ENCODE measurements at regions not wholly inside any gene's neighbourhood (a gene's known extent, or its start where the extent isn't known, plus 50 kb on each side); places are given as distances from the start of the nearest gene placed in this dataset.
"Not testable (repeated sequence)": the region's sequence is repeated elsewhere in the genome, so short reads cannot be mapped to it uniquely, and the experiment has no call there.

DNA sequence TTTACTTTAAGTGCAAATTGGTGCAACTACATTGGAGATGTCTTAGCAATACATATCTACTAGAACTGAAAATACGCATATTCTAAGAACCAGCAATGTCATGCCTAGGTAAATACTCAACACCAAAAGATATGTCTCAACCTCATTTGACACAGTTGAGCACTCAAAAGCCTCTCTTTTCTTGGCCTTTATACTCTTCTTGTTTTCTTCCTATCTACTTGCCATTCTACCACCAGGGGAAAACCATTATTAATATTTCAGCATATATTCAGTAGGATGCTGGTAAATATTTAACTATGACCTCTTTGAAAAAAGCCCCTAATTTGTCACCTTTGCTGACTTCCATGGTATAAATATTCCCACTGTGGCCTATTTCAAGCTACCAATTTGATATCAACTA lies 443.8 kb downstream of the LRRC70 start:
- TF ChIP-seq, protein P1, sequence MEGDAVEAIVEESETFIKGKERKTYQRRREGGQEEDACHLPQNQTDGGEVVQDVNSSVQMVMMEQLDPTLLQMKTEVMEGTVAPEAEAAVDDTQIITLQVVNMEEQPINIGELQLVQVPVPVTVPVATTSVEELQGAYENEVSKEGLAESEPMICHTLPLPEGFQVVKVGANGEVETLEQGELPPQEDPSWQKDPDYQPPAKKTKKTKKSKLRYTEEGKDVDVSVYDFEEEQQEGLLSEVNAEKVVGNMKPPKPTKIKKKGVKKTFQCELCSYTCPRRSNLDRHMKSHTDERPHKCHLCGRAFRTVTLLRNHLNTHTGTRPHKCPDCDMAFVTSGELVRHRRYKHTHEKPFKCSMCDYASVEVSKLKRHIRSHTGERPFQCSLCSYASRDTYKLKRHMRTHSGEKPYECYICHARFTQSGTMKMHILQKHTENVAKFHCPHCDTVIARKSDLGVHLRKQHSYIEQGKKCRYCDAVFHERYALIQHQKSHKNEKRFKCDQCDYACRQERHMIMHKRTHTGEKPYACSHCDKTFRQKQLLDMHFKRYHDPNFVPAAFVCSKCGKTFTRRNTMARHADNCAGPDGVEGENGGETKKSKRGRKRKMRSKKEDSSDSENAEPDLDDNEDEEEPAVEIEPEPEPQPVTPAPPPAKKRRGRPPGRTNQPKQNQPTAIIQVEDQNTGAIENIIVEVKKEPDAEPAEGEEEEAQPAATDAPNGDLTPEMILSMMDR (IDR thresholded peaks at IDR 0.05; ENCODE audit: insufficient read depth, missing control alignments), result no peak
- DNase-seq (ENCODE audit: insufficient read length, low spot score) (no peak), FAIRE-seq (no peak)

DNA sequence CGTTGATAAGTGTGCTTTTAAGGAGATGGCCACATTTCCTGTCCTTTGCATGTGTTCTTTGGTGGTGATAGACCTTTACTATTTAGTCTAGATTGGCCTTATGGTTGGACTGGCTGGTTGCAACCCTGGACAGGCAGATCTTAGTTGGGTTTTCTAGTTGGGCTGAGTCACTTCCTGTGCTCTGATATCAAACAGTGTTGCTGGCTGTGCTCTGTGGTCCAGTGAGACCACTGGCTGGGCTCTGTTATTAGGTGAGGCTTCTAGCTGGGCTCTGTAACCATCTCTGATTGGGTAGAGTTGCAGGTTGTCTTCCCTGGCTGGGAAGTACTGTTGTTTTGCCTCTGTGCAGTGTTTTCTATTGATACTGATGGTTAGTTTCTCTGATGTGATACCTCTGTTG lies 432.5 kb downstream of the LRRC70 start:
- no peak for FAIRE-seq
- no peak for DNase-seq (ENCODE audit: insufficient read length, low spot score)

DNA sequence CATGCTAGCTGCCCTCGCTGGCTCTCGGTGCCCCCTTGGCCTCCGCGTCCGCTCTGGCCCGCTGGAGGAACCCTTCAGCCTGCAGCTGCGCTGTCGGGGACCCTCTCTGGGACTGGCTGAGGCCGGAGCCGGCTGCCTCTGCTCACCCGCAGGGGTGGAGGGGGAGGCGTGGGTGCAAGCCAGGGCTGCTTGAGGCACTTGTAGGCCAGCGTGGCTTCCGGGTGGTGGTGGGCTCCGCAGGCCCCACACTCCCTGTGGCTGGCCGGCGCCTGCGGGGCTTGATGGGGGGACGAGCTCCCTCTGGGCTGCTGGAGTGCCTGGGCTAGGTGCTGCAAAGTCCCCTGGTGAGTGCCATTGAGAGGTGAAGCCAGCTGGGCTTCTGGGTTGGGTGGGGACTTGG lies 429.6 kb downstream of the LRRC70 start:
- DNase-seq (ENCODE audit: insufficient read length, low spot score), result no peak
- no peak for FAIRE-seq
- TF ChIP-seq, protein P1 (IDR thresholded peaks at IDR 0.05; ENCODE audit: insufficient read depth, missing control alignments), result no peak

More for the DNA sequence above, 432.5 kb downstream of the LRRC70 start:
- TF ChIP-seq, protein P1 (IDR thresholded peaks at IDR 0.05; ENCODE audit: insufficient read depth, missing control alignments), result no peak

DNA sequence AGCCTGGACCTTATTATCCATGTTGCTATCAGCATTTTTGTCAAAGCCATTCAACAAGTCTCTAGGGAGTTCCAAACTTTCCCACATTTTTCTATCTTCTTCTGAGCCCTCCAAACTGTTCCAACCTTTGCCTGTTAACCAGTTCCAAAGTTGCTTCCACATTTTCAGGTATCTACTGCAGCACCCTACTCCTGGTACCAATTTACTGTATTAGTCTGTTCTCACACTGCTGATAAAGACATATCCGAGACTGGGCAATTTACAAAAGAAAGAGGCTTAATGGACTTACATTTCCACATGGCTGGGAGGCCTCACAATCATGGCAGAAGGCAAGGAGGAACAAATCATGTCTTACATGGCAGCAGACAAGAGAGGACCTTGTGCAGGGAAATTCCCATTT lies 416.2 kb downstream of the LRRC70 start:
- not testable (repeated sequence) for FAIRE-seq; DNase-seq (ENCODE audit: insufficient read length, low spot score)

DNA sequence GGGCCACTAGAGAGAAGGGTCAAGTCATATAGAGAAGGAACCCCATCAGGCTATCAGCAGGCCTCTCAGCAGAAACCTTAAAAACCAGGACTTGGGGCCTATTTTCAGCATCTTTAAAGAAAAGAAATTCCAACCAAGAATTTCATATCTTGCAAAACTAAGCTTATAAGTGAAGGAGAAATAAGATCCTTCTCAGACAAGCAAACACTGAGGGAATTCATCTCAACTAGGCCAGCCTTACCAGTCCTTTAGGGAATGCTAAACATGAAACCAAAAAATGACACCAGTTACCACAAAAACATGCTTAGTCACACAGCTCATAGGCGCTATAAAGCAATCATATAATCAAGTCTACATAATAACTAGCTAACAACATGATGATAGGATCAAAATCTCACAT lies 407.1 kb downstream of the LRRC70 start:
- TF ChIP-seq, protein P1 (IDR thresholded peaks at IDR 0.05; ENCODE audit: insufficient read depth, missing control alignments), result no peak
- FAIRE-seq, result no peak
- DNase-seq (ENCODE audit: insufficient read length, low spot score), result no peak

DNA sequence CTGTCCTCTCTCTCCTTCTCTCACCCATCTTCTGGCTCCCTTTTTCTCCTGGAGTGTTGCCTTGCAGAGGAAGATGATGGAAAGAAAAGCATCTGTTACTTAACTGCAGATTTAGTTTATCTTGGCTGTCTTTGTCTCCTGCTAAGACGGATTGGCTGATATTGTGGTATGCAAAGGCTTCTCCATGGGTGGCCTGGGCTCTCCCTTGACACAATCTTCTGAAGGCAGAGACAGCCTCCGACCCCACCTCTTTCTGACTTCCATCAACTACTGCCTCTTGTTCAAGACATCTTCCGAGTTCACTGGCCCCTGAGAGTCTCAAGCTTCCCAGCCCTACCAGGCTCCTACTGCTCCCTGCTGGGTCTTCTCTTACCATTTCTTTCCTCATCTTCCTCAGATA lies 403.7 kb downstream of the LRRC70 start:
- FAIRE-seq (no peak), DNase-seq (ENCODE audit: insufficient read length, low spot score) (no peak)
- TF ChIP-seq, protein P1 (IDR thresholded peaks at IDR 0.05; ENCODE audit: insufficient read depth, missing control alignments), result no peak

DNA sequence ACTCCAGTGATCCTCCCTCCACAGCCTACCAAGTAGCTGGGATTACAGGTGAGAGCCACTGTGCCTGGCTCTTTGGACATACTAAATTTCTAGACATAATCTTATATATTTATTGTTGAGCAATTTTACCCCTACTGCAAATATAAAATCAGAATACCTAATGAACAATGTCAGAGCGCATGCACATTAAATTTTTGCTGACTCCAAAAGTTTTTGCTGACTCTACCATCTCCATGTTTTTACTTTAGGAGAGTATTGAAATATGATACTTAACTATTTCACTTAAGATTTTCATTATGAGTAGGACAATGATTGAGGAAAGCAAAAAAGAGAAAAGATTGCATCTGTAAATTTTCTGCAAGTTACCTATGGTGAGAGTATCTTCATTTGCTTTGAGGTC lies 402.3 kb downstream of the LRRC70 start:
- no peak for FAIRE-seq
- no peak for DNase-seq (ENCODE audit: insufficient read length, low spot score)
- TF ChIP-seq, protein P1 (IDR thresholded peaks at IDR 0.05; ENCODE audit: insufficient read depth, missing control alignments), result no peak

DNA sequence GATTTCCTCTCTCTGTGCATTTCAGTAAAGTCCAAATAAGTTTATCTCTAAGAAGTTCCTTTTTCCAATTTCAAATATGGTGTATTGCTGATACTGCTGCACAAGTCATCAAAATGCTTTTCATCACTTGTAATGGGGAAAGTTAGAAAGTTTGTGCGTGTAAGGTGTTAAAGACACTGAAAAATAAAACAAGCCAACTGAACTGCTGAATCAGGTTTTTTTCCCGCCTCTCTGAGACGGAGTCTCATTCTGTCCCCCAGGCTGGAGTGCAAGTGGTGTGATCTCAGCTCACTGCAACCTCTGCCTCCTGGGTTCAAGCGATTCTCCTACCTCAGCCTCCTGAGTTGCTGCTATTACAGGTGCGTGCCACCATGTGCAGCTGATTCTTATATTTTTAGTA lies 400.9 kb downstream of the LRRC70 start:
- TF ChIP-seq, protein P1 (IDR thresholded peaks at IDR 0.05; ENCODE audit: insufficient read depth, missing control alignments), result no peak
- FAIRE-seq, result no peak
- no peak for DNase-seq (ENCODE audit: insufficient read length, low spot score)

Data from D721Med (cell line).